SK-N-DZ (cell line): ENCODE measurements at regions not wholly inside any gene's neighbourhood (a gene's known extent, or its start where the extent isn't known, plus 50 kb on each side); places are given as distances from the start of the nearest gene placed in this dataset.
"Not testable (repeated sequence)": the region's sequence is repeated elsewhere in the genome, so short reads cannot be mapped to it uniquely, and the experiment has no call there.

Source experiments
- DNase-seq: peaks from one replicate; pipeline ENCODE4 v3.0.0-alpha.2; 2015; ENCODE audit warnings: low spot score

GRCh38 chr12:46884362-46884761 lies 58.6 kb upstream of the SLC38A4 start:
- no peak for DNase-seq

GRCh38 chr12:46886541-46887041 lies 60.8 kb upstream of the SLC38A4 start:
- DNase-seq, result no peak

GRCh38 chr12:46887870-46888269 lies 62.1 kb upstream of the SLC38A4 start:
- DNase-seq, result no peak

GRCh38 chr12:46888568-46888967 lies 62.8 kb upstream of the SLC38A4 start:
- DNase-seq, result no peak

- DNase-seq, result no peak
Measured at GRCh38 chr12:46891306-46891705, 65.5 kb upstream of the SLC38A4 start.

GRCh38 chr12:46892034-46892705 lies 66.4 kb upstream of the SLC38A4 start:
- DNase-seq, result no peak

- no peak for DNase-seq
Measured at GRCh38 chr12:46892887-46893286, 67.1 kb upstream of the SLC38A4 start.

- DNase-seq, result no peak
Measured at GRCh38 chr12:46893434-46893833, 67.6 kb upstream of the SLC38A4 start.

- DNase-seq, result no peak
Measured at GRCh38 chr12:46895726-46896125, 69.9 kb upstream of the SLC38A4 start.

GRCh38 chr12:46896680-46897079 lies 70.9 kb upstream of the SLC38A4 start:
- no peak for DNase-seq

GRCh38 chr12:46898152-46898931 lies 72.5 kb upstream of the SLC38A4 start:
- no peak for DNase-seq

GRCh38 chr12:46898989-46899388 lies 73.2 kb upstream of the SLC38A4 start:
- no peak for DNase-seq

- peak; percentile 7 for DNase-seq
Measured at GRCh38 chr12:46900734-46901463, 75.1 kb upstream of the SLC38A4 start.

GRCh38 chr12:46901464-46902205 lies 75.8 kb upstream of the SLC38A4 start:
- DNase-seq, result no peak

- DNase-seq, result no peak
Measured at GRCh38 chr12:46903058-46903457, 77.3 kb upstream of the SLC38A4 start.

GRCh38 chr12:46904406-46905238 lies 78.8 kb upstream of the SLC38A4 start:
- DNase-seq, result no peak

GRCh38 chr12:46905239-46905627 lies 79.4 kb upstream of the SLC38A4 start:
- DNase-seq, result not testable (repeated sequence)

GRCh38 chr12:46907791-46908190 lies 82.0 kb upstream of the SLC38A4 start:
- no peak for DNase-seq

- no peak for DNase-seq
Measured at GRCh38 chr12:46908236-46908935, 82.6 kb upstream of the SLC38A4 start.
